HG02840 (cell line): ENCODE measurements at regions not wholly inside any gene's neighbourhood (a gene's known extent, or its start where the extent isn't known, plus 50 kb on each side); places are given as distances from the start of the nearest gene placed in this dataset.
"Not testable (repeated sequence)": the region's sequence is repeated elsewhere in the genome, so short reads cannot be mapped to it uniquely, and the experiment has no call there.

Experiments
- ATAC-seq: cut with Tn5 transposase; IDR thresholded peaks from one replicate; pipeline ENCODE4 v1.9.1; 2021; ENCODE audit warnings: mild to moderate bottlenecking, moderate library complexity, moderate number of reproducible peaks; ENCODE audit not compliant: unreplicated experiment, low FRiP score

DNA sequence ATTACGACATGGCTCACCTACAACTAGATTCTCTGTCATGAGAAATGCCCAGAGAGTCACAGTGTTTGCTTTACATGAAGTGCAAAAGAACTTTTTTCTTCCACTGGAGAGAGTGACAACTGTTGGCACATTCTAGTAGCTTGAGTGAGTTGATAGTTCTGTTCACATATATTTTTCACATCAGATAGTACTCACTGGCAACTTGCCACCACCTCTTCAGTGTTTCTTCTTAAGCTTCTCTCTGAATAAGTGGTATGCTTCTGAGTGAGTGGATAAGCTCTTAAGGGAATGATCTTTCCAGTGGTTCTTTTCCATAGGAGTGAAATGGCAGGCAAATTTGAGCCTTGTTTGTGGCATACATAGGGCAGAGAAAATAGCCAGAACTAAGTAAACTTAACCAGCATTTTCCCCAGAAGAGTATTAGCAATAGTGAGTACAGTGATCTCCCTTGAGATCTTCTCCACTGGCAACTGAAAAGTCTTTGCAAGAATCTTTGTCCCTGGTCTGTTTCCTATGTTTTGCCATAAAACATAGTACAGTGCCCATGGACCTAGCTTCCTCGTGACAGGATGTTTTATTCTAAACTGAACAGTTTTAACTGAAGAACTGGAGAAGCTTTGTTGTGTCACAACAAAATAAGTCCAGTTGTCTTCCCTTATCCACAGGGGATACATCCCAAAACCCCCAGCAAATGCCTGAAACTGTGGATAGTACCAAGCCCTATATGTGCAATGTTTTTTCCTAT is 125.4 kb upstream of the CDK13 start:
- no peak for ATAC-seq

DNA sequence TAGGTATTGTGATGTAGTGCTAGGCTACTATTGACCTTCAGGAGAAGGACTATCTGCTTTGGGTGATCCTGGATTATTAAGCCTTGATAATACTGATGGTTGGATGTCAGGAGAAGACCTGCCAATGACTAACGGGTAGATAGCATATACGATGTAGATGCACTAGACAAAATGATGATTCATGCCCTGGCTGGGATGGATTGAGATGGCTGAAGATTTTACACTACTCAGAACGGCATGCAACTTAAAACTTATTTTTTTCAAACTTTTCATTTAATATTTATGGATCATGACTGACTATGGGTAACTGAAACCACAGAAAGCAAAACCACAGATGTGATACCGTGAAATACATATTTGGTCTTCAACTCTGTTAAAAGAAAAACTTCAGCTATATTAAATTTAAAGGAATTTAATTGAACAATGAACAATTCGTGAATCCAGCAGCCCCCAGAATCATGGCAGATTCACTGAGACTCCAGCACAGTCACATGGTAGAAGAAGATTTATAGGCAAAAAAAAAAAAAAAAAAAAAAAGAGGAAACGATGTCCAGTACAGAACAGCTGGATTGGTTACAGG is 124.6 kb upstream of the CDK13 start:
- ATAC-seq = no peak

DNA sequence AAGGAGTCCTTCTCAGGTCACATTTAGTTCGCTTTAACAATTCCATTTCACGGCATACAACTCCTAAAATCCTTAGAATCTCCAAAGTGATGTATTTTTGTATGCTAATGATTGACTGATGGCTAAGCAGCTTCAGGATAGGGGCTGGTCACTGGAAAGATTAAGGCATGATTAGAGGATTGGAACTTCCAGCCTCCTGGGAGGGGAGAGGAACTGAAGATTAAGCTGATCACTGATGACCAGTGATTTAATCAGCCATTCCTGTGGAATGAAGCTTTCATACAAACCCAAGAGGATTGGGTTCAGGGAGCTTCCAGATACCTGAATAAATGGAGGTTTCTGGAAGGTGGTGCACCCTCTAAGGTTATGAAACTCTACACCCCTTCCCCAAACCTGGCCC is 123.9 kb upstream of the CDK13 start:
- no peak for ATAC-seq

DNA sequence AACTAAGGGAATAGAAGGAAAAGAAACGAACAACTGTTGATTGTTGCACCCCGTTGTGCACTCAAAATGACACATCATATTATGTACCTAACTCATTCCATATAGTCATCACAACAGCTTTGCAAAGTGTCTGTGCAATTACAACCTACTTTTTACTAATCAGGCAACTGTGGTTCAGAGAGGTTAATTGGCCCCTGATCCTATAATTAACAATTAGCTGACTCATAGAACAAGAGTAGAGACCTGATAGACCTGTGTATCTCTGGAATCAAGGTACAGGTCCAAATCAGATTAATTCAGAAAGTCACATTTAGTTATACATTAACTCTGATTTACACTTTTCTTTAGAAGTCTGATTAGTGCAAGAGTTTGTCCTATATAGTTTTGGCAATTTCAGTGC is 122.5 kb upstream of the CDK13 start:
- no peak for ATAC-seq

DNA sequence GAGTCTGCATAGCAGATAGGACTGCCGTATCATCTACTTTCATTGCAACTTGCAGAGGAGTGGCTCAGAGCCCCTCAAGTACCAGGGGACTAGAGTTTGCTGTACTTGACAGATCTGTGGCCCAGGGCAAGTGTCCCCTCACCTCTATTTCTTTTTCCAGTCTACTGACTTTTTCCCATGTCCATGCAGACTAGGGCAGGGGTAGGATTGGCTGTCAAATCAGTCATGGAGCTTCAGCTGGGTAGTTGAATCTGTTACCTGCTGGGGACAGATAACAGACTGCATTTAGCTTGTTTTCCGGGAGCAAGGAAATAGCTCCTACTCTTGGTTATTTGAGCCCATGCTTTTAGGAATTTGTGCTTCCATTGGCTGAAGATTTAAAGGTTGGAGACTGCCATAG is 121.0 kb upstream of the CDK13 start:
- no peak for ATAC-seq

DNA sequence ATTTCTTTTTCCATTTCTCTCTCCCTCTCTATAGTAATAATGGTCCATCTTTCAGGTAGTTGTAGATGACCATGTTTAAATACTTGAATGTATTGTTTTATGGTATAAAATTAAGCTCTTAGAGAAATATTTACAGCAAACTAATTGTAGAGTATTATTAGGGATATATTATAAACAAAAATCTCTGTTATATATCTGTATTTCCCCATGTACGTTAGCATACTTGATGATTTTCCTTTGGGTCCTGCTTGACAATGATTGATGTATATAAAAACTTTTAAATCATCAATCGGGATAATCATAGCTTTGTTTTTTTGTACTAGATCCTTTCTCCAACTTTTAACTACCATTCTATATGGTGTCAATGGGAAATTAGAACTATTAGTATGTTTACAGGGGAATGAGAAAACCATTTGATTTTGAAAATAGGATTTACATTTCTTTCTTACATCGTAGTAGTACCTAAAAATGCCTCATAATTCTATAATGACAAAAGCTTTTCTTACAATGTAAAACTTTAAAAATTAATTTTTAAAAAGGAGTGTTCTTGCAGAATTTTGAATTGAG is 117.5 kb upstream of the CDK13 start:
- ATAC-seq = no peak

DNA sequence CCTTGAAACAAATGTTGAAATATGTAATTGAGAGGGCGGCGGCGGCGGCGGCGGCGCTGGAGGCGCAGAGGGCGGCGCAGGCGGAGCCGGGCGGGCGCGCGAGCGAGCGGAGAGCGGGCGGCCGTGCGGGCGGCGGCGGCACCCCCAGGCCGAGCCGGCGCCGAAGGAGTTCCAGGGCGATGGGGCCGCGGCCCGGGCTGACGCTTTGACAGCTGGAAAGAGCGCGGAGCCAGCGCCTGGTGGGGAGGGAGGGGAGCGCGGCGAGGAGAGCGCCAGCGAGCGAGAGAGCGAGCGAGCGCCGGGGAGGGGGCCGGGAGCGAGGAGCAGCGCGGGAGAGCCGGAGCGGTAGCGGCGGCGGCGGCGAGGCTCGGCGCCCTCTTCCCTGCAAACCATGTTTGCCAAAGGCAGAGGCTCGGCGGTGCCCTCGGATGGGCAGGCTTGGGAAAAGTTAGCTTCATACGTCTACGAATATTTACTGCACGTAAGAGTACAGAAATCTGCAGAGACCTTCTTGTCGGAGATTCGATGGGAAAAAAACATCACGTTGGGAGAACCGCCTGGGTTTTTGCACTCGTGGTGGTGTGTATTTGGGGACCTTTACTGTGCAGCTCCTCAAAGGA is 116.8 kb upstream of the CDK13 start:
- ATAC-seq = not testable (repeated sequence)

DNA sequence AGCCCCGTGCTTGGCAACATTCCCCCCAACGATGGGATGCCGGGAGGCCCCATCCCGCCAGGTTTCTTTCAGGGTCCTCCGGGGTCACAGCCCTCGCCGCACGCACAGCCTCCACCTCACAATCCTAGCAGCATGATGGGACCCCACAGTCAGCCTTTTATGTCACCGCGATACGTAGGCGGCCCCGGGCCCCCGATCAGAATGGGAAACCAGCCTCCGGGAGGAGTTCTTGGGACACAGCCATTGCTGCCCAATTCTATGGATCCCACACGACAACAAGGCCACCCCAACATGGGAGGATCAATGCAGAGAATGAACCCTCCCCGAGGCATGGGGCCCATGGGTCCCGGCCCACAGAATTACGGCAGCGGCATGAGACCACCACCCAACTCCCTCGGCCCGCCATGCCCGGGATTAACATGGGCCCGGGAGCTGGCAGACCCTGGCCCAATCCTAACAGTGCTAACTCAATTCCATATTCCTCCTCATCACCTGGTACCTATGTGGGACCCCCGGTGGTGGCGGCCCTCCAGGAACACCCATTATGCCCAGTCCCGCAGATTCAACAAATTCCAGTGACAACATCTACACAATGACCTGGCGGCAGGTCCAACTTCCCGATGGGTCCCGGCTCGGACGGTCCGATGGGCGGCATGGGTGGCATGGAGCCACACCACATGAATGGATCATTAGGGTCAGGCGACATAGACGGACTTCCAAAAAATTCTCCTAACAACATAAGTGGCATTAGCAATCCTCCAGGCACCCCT is 116.0 kb upstream of the CDK13 start:
- ATAC-seq = not testable (repeated sequence)

DNA sequence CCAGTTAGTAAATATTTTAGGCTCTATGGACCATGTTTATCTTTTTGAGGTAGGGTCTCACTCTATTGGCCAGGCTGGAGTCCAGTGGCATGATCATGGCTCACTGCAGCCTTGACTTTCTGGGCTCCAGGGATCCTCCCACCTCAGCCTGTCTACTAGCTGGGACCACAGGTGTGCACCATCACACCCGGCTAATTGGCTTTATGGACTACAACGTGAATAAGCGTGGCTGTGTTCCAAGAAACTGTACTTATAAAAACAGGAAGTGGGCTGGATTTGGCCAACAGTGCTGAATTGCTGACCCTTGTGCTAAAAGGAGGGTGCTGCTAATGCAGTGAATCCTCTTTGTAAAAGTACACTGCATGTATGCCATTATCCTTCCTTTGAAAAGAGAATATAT is 111.7 kb upstream of the CDK13 start:
- no peak for ATAC-seq

DNA sequence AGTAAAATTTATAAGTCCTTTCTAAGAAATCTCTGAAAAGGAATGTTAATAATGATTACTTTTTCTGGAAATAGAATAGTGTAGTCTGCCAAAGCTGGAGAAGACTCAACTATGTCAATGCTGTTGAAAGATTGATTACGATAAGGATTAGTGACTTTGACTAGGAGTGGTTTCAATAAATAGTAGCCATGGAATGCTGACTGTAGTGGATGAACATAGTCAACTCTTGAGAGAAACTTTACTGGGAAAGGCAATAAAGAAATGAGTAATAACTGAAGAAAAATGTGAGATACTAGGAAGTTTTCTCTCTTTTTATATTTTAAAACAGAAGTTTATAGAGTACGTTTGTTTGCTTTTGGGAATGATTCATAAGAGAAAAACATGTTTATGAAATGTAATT is 105.0 kb upstream of the CDK13 start:
- no peak for ATAC-seq

DNA sequence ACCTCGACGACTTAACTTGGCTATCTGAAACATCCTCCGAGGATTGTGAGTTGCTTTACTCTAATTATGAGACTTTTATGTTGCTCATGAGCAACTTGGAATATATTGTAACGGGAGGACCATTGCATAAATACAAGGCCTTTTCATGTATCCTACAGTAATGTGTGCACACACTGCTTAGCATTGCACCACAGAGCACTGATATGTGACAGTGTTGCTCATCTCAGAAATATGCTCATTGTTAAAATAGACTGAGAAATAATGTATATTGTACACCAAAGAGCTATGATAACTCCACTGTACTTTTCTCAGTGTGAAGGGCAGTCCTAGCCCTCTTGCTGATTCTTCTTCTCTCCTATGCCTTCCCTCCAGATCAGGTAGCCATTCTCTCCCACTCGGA is 102.8 kb upstream of the CDK13 start:
- no peak for ATAC-seq

DNA sequence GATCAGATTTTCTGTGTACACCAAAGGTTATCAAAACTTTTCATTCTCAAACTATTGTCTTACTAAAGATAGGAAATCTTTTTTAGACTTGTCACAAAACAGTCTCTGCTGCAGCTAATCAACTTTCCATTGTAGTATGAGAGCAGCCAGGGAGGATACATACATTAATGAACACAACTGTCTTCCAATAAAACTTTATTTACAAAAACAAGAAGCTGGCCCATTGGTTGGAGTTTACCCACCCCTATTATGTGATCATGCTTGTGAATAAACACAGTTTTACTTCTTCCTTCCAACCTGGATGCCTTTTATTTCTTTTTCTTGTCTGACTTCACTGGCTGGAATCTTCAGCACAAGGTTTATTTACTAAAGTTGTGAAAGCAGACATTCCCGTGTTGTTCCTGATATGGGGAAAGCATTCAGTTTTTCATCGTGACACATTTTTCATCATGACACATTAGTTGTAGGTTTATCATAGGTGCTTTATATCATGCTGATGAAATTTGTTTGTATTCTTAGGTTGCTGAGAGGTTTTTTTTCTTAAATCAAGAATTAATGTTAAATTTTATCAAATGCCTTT is 98.5 kb upstream of the CDK13 start:
- no peak for ATAC-seq

DNA sequence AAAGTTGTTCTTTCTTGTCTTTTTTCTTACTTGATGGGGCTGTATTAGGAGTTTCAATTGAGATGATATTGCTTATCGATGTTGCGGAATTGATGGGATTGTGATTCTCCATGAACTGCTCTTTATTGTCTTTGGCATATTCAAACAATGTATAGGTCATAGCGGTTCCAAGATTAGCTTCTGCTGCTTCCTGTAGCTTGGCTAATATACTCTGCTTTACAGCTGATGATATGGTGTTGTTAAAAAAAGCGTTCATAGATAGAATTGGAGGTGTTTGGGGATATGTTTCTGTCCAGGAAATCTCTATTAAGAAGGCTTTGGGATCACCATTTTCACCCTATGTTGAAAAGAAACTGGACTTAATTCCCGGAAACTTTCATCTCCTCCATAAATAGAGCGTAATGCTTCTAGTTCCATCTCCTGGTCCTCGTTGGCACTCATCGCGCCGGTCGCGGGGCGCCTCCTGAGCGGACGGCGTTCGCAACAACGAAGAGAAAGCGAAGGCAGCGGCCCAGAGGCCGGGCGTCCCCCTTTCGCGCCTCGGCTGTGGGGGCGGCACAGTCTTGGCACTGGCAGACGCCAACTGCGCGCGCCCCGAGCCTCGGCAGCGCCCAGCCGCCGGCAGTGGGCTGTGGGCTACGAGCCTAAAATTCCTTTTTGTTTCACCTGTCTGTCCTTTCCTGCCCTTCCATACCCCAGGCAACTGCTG is 95.3 kb upstream of the CDK13 start:
- ATAC-seq = peak; percentile 60

DNA sequence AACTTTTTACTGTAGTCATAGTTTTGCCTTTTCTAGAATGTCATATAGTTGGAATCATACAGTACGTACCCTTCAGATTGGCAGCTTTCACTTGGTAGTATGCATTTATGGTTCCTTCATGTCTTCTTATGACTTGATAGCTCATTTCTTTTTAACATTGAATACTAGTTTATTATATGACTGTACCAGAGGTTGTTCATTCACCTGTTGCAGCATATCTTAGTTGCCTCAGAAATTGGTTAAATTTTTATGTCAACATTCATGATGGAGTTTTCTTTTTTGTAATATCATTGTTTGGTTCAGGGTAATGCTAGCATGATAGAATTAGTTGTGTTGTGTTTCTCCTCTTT is 94.8 kb upstream of the CDK13 start:
- no peak for ATAC-seq

DNA sequence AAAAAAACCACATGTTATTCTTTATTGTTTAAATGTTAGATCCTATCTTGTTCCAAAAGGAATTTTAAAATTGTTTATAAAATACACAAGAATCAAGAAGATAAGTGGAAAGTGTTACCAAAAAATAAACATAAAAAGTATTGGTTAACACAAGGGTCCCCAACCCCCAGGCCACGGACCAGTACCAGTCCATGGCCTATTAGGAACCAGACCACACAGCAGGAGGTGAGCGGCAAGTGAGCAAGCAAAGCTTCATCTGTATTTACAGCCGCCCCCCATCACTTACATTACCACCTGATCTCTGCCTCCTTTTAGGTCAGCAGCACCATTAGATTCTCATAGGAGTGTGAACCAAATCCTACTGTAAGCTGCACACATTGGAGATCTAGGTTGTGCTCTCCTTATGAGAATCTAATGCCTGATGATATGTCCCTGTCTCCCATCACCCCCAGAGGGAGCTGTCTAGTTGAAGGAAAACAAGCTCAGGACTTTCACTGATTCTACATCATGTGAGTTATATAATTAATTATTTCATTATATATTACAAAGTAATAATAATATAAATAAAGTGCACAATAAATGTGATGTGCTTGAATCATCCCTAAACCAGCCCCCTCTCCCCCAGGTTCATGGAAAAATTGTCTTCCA is 86.3 kb upstream of the CDK13 start:
- ATAC-seq = not testable (repeated sequence)

DNA sequence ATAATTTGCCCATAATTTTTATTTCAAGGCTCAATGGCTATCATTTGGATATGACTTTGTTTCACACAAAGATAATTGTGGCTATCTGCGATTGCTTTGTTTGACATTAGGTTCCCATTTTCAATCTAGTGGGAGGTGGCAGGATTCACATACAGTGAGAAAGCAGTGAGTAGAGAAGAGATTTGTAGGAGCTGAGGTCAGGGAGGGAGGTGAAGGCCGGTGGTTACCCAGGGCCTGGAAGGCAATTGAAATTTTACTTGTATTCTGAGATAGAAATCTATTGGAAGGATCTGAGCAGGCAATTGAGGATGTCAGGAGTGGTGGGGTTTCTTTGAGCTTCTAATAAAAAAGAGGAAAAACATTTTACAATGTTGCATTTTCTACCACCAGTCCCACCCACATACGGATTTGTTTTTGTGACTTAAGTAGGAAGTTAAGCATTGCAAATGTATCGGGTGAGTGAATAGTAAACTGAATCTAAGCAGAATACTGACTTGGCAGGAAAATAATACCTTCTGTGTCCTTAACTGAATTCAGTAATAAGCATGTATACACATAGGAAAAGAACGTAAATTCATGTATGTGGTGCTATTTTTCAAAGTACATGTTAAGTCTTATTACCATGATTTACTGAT is 80.1 kb upstream of the CDK13 start:
- not testable (repeated sequence) for ATAC-seq

DNA sequence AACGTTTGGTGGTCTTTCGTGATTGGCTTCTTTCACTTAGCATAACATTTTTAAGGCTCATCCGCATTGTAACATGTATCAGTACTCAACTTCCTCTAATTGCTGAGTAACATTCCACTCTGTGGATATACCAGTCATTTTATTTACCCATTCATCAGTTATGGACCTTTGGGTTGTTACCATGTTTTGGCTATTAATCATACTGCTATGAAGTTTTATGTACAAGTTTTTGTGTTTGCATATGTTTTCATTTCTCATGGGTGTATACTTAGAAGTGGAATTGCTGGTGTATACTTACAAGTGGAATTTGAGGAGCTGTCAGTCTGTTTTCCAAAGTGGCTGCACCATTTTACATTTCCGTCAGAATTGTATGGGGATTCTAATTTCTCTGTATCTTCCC is 78.4 kb upstream of the CDK13 start:
- ATAC-seq = not testable (repeated sequence)

DNA sequence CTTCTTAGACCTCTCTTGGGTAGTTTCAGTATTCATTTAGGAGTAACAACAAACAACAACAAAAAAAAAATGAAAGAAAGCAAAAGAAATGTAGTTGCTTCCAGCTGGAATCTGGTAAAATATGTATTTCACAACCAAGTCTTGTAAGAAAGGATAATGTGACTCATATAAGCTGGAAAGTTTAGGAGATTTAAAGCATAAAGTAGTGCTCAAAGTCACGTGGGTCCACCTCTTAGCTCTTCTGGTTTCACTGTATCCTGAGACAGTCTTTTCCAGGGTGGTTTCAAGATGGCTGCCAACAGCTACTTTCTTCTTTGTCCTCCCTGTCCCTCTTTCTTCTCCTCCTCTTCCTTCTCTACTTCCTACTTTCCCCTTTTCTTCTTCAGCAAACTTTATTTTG is 69.5 kb upstream of the CDK13 start:
- ATAC-seq = no peak

DNA sequence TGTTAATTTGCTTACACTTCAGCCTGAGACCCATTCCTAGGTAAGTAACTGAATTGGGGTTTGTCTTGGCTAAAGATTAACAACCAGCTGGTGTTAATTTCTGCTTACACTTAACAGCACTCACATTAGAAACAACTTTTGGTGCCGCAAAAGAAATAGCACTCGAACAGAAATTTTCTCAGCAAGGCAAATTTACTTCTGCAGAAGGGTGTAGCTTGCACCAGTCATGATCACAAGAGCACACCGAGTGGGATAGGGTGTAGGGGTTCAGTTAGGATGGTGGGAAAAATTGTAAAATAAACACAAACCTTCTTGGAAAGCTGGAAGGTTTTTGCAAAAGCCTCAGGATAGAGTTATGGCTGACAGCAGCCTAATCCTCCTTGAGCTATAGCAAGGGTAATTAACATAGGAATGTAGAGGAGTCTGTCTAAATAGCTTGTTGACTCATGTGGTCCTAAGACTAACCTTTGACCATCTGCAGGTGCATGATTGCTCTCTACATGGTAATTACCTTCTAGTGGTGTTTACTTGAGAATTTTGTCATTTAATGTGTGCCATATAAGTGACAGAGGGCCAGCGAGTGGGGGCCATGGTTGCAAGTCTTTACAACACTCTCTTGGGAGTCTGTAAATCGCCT is 67.8 kb upstream of the CDK13 start:
- no peak for ATAC-seq
